ENCODE measurements at regions not wholly inside any gene's neighbourhood (a gene's known extent, or its start where the extent isn't known, plus 50 kb on each side); places are given as distances from the start of the nearest gene placed in this dataset.
"Not testable (repeated sequence)": the region's sequence is repeated elsewhere in the genome, so short reads cannot be mapped to it uniquely, and the experiment has no call there.

DNA sequence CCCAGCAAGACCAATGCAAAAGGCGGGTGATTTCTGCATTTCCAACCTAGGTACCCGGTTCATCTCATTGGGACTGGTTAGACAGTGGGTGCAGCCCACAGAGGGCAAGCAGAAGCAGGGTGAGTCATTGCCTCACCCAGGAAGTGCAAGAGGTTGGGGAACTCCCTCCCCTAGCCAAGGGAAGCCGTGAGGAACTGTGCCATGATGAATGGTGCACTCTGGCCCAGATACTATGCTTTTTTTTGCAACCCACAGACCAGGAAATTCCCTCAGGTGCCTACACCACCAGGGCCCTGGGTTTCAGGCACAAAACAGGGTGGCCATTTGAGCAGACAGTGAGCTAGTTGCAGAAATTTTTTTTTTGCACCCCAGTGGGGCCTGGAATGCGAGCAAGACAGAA lies 662.6 kb upstream of the ACVR2A start:
- no peak for DNase-seq (ENCODE audit: low read depth)

DNA sequence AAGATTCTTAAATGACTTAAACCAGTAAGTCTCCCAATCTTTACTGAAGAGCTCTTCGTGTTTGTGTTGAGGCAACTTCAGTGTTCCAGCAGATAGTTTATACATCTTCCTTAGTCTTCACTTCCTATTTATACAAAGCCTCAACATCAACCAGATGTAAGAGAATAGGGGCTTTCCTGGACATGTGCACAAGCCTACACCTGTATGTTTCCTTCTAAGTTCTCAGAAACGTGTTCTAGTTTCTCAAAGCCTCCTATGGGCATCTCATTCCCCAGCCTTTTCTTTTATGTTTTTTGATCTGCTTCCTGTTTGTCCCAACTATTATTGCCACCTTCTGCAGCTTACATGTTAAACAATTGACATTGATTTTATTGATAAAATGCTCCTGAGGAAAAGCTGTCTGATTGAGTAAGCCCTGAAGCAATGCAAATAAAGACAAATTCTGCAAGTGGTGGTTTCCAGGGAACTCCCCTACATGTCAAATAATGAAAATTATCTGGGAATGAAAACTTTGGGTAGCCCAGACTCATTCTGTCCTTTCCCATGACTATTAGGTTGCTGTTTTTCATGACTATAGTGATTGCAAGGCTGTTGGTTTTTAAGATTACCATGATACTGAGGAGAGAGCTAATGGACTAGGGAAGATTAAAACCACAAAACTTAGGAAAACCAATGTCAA lies 663.3 kb upstream of the ACVR2A start:
- no peak for DNase-seq (ENCODE audit: low read depth)

DNA sequence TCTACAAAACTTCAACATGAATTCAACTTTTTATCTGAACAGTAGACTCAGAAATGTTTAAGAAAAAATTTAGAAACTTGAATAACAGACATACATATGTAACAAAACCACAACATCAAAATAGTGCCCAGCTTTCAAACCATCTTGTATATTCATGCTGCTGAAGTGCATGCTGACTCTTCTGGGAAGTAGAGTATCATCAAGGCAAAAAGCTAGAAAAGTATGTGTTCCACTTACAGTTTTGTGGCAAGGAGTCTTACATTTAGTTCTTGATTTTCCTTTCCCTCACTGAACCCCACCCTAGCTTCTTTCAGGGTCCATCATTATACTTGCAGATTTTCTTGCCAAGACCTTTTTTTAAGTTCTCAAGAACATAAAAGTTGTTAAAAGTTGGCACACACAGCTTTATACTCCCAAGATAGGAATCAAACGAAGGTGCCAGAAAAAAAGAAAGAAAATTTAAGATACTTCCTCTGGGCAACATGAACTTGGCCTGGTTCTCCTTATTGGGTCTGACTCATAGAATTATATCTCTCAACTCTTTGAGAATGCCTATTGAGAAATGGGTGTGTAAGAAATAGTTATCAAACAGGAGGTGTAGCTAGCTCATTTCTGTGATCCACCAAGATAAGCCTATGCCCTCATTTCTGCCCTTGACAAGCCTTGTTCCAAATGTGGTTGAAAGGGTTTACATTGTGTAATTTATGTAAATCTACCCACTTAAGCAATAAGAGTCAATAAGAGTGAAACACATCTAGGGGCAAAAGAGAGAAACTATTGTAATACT lies 667.6 kb upstream of the ACVR2A start:
- no peak for DNase-seq (ENCODE audit: low read depth)

DNA sequence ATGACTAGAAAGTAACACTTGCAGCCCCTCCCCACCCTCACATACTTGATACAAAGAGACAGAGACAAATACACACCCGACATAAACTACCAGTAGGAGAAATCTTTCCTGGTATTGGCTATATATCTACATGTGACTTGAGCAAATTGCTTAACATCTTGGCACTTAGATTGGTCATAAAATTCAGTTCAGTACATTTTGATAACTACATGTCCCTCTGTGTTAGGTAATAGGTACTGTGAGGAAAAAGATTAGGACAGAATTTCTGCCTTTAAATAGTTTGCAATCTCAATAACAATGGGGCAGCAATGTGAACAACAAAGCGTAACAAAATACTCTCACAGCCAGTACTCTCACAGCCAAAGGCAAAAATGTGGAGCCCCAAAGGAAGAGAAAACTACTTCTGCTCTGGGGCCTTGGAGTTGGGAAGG lies 670.0 kb upstream of the ACVR2A start:
- DNase-seq (ENCODE audit: low read depth): no peak

DNA sequence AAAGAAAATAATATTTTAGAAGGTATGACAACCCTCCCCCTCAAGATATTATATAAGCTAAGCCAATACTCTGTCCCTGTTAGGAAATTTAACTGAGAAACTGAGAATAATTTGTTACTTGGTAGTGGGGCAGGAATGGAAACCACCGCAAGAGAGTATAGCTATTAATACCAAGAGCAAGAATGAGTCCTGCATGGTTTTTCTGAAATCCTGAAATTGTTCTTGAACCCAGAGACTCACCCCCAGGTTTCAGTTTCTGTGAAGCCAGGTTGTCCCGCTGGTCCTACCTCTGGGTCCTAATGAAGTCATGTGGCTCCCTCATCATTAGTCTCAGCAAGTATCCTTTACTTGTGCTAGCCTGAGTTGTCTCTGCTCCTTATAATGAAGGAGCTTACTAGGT lies 671.0 kb upstream of the ACVR2A start:
- no peak for DNase-seq (ENCODE audit: low read depth)

DNA sequence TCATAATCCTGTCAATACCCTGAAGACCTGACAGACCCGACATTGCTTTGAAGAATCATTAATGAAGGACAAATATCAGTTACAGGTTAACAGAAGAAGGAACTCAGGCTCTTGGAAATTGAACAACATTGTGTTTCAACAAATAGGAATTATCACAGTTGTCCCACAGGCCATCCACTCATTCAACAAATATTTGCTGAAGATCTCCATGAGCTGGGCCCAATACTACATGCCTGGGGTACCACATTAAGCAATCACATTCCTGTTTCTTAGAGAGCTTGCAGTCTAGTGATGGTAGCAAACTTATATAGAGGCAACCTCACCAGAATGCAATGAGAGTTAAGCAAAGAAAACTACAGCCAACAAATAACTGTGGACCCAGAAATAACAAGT lies 671.6 kb upstream of the ACVR2A start:
- DNase-seq (ENCODE audit: low read depth): no peak

DNA sequence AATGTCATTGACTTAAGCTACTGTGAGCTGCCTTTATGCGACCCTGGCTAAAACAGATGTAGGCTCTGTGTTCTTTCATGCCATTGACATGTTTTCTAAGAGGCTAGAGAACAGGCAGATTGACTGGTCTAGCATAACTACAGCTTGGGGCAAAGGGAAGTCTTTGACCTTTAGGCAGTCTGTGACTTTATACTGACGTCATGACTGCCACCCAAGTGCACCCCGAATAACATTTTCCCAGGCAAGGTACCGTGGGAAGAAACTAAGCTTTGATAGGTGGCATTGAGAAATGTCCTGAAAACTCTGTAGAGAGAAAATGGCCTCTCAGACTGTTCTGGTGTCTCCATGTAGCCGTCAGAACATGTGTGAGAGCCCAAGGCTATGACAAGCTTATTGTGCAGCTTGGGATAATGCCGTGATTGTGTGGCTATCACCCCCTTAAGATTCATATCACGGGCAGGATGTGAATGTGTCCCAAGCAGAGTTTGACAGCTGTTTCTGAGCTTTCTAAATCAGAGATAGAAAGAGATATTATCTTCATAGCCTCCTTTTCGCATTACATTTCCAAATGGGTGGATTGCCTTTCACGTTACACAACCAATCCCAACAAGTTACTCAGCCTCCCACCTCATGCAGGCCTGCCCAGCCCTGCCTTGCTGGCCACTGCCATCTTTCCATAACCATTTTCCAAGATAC lies 672.2 kb upstream of the ACVR2A start:
- DNase-seq (ENCODE audit: low read depth): no peak

DNA sequence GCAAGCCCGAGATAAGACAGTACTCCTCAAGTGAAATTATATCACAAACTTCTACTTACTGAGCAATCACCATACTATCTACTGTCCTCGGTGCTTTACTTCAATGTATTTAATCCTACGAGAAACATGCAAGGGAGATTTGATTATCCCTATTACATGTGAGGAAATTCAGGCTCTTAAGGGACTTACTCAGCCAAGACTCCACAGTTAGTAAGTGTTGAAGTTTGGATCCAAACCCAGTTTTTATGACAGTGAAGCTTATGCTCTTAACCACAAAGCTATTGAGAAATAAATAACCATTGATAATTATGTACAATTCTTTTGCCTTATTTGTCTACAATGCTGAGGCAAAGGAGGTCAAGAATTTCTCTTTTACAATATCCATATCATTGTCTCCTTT lies 672.9 kb upstream of the ACVR2A start:
- DNase-seq (ENCODE audit: low read depth): no peak

DNA sequence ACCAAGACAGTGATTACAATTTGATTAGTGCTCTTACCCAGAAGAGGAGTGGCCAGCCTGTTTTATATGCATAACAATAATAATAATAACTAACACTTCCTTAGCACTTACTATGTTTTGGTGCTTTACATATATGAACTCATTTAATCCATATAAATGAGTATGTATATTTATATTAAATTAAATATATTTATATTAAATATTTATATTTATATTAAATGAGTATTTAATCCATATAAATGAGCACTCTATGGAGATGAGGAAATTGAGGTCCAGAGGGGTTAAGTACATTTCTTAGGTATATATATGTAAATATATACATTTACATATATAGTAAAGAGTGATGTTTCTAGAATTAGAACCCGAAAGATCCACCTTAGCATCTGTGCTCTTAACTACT lies 673.9 kb upstream of the ACVR2A start:
- no peak for DNase-seq (ENCODE audit: low read depth)

DNA sequence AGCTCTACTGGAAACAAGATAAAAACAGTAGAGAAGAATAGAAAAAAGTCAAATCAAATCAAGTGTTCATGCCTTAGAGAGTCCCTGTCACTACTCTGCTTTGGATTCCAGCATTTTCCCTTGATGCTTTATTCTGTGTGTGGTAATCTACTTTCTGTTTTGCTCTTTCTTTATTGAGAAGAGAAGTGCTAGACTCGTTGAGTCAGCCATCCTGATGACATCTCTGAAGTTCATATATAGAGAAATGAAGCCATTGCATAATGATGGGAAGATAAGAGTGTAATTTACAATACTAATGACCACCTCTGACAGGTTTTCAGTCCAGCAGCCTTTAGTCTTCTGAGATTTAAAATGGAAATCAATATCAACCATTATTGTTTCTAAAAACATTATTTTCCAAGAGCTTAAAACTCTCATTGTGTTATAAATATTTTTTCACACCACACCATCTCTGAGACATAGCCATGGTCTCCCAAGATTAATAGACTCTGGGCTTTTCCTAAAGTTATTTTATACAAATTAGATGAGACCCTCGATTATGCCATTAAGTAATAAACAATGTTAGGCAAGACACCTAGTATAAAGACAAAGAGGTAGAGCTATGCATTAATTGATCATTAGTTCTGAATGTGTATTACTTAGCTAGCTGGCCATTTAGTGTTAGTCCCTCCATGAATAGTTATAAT lies 679.0 kb upstream of the ACVR2A start:
- DNase-seq (ENCODE audit: low read depth): no peak

DNA sequence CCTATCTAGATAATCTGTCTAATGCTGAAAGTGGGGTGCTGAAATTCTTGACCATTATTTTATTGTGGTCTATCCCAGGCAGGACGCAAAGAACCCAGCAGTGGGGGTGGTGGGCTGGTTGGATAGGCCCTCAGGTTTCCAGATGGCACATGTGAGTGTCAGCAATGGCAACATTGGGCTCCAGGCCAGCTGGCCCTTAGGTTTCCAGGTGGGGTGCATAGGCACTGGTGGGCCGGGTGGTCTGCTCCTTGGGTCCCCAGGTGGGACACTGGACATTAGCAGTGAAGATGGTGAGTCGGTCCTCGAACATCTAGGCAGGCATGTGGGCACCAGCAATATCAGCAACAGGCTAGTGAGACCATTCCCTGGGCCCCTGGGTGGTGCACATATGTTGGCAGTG lies 680.3 kb upstream of the ACVR2A start:
- no peak for DNase-seq (ENCODE audit: low read depth)

DNA sequence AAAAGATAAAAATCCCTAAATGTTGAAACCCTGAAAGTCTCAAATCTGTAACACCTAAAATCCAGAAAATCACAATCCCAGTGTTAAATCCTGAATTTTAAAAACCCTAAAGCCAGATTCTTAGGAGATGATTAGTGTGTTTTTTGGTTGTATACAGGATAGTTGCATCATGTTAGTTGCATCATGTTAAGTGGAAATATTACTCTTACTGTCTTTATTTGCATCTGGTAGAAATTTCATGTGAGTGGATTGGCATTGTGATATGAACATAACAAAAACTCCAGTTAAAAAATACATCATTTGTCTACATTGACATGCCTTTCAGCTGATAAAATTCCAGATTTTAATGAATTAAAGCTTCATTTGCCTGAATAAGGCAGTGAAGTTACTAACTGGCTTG lies 683.1 kb upstream of the ACVR2A start:
- DNase-seq (ENCODE audit: low read depth): no peak

DNA sequence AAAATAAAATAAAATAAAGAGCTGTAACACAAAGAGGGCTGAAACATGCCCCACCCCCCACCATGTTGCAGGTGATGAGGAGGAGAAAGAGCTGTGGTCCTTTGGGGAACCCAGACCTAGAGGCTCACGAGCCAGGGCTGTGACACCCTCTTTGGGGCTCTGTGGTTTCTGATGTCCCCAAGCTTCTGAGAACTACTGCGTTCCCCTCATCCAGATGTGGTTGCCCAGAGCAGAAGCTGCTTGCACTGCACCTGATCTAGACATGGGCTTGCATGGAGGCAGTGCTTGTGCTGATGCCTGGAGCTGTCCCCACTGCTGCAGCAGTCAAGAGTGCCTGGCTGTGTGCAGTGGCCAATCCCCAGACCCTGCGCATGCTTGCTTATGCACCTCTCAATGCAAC lies 687.9 kb upstream of the ACVR2A start:
- DNase-seq (ENCODE audit: low read depth): no peak

DNA sequence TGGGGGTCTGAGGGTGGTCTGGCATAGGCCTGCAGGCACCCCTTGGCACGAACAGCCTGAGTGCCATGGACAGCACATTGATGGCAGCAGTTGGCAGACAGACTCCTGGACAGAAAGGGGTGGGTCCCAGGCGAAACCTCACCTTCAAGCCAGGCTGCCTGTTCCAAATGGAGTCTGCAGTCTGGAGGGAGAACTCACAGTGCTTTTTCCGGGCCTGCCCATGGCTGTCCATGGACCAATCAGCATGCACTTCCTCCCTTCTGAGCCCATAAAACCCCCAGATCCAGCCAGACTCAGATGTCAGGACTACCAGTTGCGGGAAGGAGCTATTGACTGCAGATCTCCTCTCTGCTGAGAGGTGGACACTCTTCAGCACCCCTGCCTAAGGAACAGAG lies 694.6 kb upstream of the ACVR2A start:
- DNase-seq (ENCODE audit: low read depth): no peak

DNA sequence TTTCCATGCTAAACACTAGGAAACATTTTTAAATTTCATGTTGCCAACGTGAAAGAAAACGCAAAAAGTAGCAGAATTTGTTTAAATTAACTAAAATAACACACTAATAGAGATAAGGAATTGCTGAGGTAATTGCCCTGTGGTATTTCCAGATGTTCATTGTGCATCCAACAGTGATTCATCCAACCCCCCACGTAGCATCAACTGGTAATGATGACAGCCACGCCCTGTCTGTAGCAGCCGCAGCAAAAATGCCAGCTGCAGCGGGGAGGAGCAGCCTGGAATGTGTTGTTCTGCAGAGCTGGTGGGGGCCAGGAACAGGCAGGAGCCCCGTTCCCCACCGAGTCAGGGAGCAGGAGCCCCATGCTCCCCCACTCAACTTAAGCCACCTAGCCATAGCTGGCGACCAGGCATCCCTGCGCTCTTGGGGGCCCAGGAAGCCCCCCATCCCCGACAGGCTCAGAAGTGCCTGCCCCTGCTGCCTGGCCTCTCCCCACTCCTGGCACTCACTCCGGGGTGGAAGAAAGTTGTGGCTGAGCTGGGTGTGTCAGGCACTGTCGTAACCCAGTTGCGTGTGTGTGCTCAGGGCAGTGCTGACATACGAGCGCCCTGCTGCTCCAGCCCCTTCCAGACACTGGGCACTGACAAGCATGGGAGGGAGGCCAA lies 695.1 kb upstream of the ACVR2A start:
- DNase-seq (ENCODE audit: low read depth): peak; percentile 78

DNA sequence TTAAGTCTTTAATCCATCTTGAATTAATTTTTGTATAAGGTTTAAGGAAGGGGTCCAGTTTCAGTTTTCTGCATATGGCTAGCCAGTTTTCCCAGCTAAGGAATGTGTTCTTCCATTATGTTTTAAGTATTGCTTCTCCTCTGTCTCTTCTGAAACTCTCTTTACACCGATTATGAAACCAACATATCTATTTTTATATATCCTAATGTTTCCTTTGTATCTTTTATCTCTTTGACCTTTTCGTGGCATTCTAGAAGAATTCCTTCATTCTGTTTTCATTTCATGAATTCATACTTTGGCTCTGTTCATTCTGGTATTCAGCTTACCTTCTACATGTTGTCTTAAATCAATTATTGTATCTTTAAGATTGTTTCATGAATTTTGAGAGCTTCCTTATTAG lies 697.0 kb upstream of the ACVR2A start:
- DNase-seq (ENCODE audit: low read depth): no peak

DNA sequence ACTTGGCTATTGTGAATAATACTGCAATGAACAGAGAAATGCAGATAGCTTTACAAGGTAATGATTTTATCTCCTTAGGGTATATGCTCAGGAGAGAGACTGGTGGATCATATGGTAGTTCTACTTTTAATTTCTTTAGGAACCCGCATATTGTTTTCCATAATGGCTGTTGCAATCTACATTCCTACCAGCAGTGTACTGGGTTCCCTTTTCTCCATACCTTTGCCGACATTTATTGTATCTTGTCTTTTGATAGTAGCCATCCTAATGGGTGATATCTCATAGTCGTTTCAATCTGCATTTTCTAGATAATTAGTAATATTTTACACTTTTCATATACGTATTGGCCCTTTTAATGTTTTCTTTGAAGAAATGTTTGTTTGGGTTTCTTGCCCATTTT lies 702.9 kb upstream of the ACVR2A start:
- no peak for DNase-seq (ENCODE audit: low read depth)

DNA sequence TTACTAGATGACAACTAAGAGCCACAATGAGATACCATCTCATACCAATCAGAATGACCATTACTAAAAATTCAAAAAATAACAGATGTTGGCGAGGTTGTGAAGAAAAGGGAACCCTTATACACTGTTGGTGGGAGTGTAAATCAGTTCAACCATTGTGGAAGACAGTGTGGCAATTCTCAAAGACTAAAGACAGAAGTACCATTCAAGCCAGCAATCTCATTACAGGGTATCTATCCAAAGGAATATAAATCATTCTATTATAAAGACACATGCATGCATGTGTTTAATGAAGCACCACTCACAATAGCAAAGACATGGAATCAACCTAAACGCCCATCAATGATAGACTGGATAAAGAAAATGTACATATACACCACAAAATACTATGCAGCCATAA lies 705.1 kb upstream of the ACVR2A start:
- not testable (repeated sequence) for DNase-seq (ENCODE audit: low read depth)

DNA sequence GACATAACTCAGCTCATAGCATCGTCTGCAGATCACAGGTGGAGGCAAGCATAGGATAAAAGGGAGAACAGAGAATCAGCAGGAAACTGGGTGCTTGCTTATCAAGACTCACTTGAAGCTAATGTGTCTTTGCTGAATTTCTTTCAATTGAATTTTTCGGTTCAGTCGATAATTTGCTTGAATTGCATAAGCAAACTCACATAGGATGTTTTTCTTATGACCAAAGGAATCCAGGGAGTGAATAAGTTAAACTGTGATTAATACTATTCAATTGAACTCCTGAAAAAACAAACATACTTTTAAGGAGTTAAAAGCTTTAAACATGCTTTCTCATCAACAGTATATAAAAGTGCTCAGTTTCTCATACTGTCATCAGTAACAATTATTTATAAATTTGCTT lies 707.1 kb upstream of the ACVR2A start:
- no peak for DNase-seq (ENCODE audit: low read depth)

DNA sequence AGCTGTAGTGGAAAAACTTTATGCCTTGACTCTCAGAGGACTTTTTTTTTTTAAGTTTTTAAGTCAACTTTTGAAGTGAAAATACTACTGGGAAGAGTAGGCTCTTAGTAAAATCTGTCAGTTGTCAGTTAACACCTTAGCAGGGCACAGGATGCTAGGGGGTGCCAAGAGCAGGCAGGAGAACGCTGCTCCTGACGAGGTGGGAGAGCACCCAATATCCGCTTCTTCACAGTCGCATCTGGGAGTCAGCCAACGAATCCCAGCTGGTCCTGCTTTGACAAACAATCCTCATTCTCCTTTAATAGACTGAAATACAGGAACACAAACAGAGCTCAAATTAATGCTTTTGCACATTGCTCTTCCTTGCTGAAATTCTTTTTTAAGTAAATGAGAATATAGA lies 709.5 kb upstream of the ACVR2A start:
- no peak for DNase-seq (ENCODE audit: low read depth)

DNA sequence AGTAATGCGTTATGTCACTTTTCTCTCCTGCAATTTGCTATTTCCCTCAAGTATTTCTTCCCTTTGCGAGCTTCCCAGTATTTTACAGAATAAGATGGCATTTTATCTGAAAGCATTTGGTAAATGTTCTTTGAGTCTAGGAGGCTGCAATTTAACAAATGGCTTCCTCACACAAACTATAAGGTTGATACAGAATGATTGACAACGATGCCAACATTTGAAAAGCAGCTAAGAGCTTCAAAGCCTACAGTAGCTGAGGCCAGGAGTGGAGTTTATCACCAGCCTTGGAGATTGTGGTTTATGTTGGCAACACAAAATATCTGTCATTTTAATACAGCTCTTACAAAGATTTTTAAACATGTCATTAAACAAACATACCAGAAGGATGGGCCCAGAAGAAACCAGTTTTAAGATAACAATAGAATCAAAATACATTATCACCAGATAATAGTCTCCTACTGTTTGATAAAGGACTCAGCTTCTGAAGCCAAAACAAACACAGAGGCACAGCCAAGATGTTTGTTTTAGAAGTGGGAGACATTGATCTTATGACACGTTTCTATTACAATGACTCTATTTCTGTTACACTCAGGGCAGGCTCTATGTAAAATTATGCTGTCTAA lies 711.4 kb upstream of the ACVR2A start:
- no peak for DNase-seq (ENCODE audit: low read depth)

DNA sequence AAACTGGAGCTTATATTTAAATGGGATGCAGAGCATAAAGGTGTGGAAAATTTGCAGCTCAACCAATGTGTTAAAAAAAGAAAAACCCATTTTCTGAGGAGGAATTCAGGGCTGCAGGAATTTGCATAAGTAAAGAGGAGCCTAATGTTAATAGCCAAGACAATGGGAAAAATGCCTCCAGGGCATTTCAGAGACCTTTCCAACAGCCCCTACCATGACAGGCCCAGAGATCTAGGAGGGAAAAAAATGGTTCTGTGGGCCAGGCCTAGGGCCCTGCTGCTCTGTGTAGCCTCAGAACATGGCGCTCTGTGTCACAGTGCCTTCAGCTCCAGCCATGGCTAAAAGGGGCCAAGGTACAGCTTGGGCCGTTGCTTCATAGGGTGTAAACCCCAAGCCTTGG lies 719.7 kb upstream of the ACVR2A start:
- no peak for DNase-seq (ENCODE audit: low read depth)
